Activated CD8-positive, alpha-beta T cell treated with anti-CD3 and anti-CD28 coated beads for 36 hours (primary cell): ENCODE measurements at regions not wholly inside any gene's neighbourhood (a gene's known extent, or its start where the extent isn't known, plus 50 kb on each side); places are given as distances from the start of the nearest gene placed in this dataset.

Experiments used
- ATAC-seq: fragments of 200-7000 bp; cut with Tn5 transposase; one replicate; pipeline ENCODE4 v1.10.0; 2021; ENCODE audit warnings: mild to moderate bottlenecking, moderate library complexity
- CTCF ChIA-PET: fragments of 350-600 bp; sonication (Branson Sonifier 250); formaldehyde crosslinking; loops from one replicate; lab custom pipeline; 2021; ENCODE audit warnings: antibody characterized with exemption; lab: Charles Lee
- POLR2A ChIA-PET: fragments of 350-600 bp; sonication (Branson Sonifier 250); formaldehyde crosslinking; loops from one replicate; lab custom pipeline; 2021; ENCODE audit warnings: antibody characterized with exemption; lab: Charles Lee
- DNase-seq: peaks from one replicate; pipeline ENCODE4 v3.0.0-alpha.2; 2020
- H3K27ac Mint-ChIP-seq: one replicate; pipeline ENCODE4 v1.8.0; 2021; ENCODE audit warnings: mild to moderate bottlenecking, mixed read lengths
- H3K27me3 Mint-ChIP-seq: one replicate; pipeline ENCODE4 v1.8.0; 2021; ENCODE audit warnings: mixed read lengths
- H3K36me3 Mint-ChIP-seq: one replicate; pipeline ENCODE4 v1.8.0; 2021; ENCODE audit warnings: low read depth, mixed read lengths
- H3K4me1 Mint-ChIP-seq: one replicate; pipeline ENCODE4 v1.8.0; 2021; ENCODE audit warnings: low read depth, mixed read lengths
- H3K4me3 Mint-ChIP-seq: one replicate; pipeline ENCODE4 v1.8.0; 2021; ENCODE audit warnings: mild to moderate bottlenecking, moderate library complexity, mixed read lengths
- H3K9me3 Mint-ChIP-seq: one replicate; pipeline ENCODE4 v1.8.0; 2021; ENCODE audit warnings: mixed read lengths
- CTCF ChIP-seq: fragments of 200-600 bp; IDR thresholded peaks from one replicate; pipeline ENCODE4 v1.8.0; 2022; ENCODE audit warnings: antibody characterized with exemption, mild to moderate bottlenecking
- intact Hi-C: fragments of 100-400 bp; cut with micrococcal nuclease; formaldehyde crosslinking; loops from one replicate; pipeline ENCODE4 v1.10.0; 2022

GRCh38 chr9:80806671-80807070, 882.7 kb downstream of the TLE1 start:
- intact Hi-C loops: no loop called here
- Mint-ChIP-seq H3K4me1 (no peaks in the 10 kb centered on the region), H3K9me3 (no peaks in the 10 kb centered on the region), H3K27me3 (no peaks in the 10 kb centered on the region), H3K27ac (no peak overlapping the region), H3K4me3 (no peak overlapping the region), H3K36me3 (no peaks in the 10 kb centered on the region)
- TF ChIP-seq CTCF: no peak
- ATAC-seq: no peak
- DNase-seq: no peak
- ChIA-PET CTCF (interaction anchor here (0.5 kb wide), 1 partner anchor 19 kb away, joined by 3 read pairs; no protein-coding TSS in a partner anchor), POLR2A (no interaction called here)

- H3K27ac Mint-ChIP-seq: no peak overlapping the region
- H3K4me3 Mint-ChIP-seq: no peak overlapping the region
- no peaks in the 10 kb centered on the region for H3K9me3 Mint-ChIP-seq
- no peaks in the 10 kb centered on the region for H3K4me1 Mint-ChIP-seq
- CTCF ChIA-PET: no interaction called here
- no peak for TF ChIP-seq CTCF
- ATAC-seq: no peak
- DNase-seq: no peak
- intact Hi-C loops: no loop called here
- H3K36me3 Mint-ChIP-seq: no peaks in the 10 kb centered on the region
- no peaks in the 10 kb centered on the region for H3K27me3 Mint-ChIP-seq
- POLR2A ChIA-PET: no interaction called here
These were observed 884.5 kb downstream of the TLE1 start for GRCh38 chr9:80804873-80805272.

- ChIA-PET CTCF (no interaction called here), POLR2A (no interaction called here)
- DNase-seq: no peak
- Mint-ChIP-seq H3K9me3 (peaks cover 2% of the 10 kb centered on the region), H3K36me3 (no peaks in the 10 kb centered on the region), H3K4me3 (no peak overlapping the region), H3K4me1 (no peaks in the 10 kb centered on the region), H3K27ac (no peak overlapping the region), H3K27me3 (no peaks in the 10 kb centered on the region)
- no peak for ATAC-seq
- TF ChIP-seq CTCF: no peak
- intact Hi-C loops: no loop called here
These were observed 891.3 kb downstream of the TLE1 start for GRCh38 chr9:80797831-80798688.

- ChIA-PET CTCF (no interaction called here), POLR2A (no interaction called here)
These were observed 892.1 kb downstream of the TLE1 start for GRCh38 chr9:80797101-80797829.

More at GRCh38 chr9:80797101-80797829, 892.1 kb downstream of the TLE1 start:
- Mint-ChIP-seq H3K9me3 (peaks cover 4% of the 10 kb centered on the region), H3K27ac (no peak overlapping the region), H3K36me3 (no peaks in the 10 kb centered on the region), H3K4me1 (no peaks in the 10 kb centered on the region), H3K4me3 (no peak overlapping the region), H3K27me3 (no peaks in the 10 kb centered on the region)
- intact Hi-C loops: no loop called here
- DNase-seq: no peak
- TF ChIP-seq CTCF: no peak
- no peak for ATAC-seq
